ENCODE measurements at regions not wholly inside any gene's neighbourhood (a gene's known extent, or its start where the extent isn't known, plus 50 kb on each side); places are given as distances from the start of the nearest gene placed in this dataset.
A peak's percentile ranks its signal among the peaks of the same experiment; 100 is the strongest.

DNA sequence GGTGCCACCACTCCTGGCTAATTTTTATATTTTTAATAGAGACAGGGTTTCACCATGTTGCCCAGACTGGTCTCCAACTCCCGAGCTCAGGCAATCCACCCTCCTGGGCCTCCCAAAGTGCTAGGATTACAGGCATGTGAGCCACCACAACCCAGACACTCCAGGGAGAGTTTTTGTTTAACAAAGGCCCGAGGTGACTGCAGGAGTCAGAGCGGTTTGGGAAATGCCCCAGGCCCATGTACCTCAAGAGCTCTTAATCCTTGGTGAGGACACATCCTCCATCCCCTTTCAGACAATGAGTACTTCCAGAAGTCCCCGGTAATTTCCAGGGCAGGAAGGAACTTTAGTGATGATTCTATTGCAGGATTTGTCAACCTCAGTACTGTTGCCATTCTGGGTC, 176.0 kb downstream of the ESRRB start:
- ATAC-seq = no peak
- intact Hi-C loops (cut with DNase I) = no loop called here

DNA sequence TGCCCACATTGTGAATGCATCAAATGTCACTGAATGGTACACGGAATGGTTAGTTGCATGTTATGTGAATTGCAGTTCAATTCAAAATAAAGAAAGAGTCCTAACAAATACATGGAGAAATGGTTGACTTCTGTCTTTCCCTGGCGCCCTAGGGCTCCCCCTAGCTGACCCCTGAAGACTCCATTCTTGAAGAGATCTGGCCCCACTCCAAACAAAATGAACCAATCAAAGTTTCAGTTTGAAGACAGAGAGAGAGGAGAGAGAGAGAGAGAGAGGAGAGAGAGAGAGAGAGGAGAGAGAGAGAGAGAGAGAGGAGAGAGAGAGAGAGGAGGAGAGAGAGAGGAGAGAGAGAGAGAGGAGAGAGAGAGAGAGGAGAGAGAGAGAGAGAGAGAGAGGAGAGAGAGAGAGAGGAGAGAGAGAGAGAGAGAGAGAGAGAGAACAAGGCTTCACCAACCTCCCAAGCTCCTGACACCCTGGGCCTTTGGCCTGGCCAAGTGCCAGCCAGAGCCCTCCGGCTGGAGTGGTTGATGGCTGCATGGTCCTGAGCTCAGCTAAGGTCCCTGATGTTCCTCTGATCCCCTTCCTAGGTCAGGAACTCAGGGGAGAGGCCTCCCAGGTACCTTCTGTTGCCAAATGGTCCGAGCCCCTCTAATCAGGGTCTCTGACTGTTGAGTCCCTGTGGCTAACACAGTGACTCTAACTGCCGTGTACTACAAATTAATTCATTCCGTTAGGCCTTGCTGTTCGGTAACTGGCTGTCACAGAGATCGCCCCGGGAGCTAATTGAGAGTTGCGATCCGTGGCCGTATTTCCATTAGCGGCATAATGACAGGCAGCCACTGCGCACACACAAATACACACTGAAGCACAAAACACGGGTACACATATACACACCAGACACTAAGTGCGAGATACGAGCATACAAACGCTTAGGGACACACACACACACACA, 188.8 kb downstream of the ESRRB start:
- ATAC-seq (no peak), DNase-seq (ENCODE audit: low spot score) (no peak)
- intact Hi-C loops (cut with DNase I) = no loop called here

More for the DNA sequence above, 176.0 kb downstream of the ESRRB start:
- no peak for DNase-seq (ENCODE audit: low spot score)

DNA sequence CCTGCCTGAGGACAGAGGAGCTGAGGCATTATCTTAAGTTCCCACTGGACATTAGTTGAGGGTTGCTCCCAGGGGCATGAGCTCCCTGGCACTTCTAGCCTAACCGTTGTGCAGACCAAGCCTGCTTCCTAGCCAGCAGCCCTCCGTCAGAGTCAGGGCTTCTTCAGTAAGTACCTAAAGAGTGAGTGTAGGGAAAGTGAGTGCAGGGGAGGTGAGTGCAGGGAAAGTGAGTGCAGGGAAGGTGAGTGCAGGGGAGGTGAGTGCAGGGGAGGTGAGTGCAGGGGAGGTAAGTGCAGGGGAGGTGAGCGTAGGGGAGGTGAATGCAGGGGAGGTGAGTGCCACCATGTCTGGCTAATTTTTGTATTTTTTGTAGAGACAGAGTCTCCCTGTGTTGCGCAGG, 190.5 kb downstream of the ESRRB start:
- DNase-seq (ENCODE audit: low spot score) (no peak), ATAC-seq (no peak)
- intact Hi-C loops (cut with DNase I) = no loop called here

DNA sequence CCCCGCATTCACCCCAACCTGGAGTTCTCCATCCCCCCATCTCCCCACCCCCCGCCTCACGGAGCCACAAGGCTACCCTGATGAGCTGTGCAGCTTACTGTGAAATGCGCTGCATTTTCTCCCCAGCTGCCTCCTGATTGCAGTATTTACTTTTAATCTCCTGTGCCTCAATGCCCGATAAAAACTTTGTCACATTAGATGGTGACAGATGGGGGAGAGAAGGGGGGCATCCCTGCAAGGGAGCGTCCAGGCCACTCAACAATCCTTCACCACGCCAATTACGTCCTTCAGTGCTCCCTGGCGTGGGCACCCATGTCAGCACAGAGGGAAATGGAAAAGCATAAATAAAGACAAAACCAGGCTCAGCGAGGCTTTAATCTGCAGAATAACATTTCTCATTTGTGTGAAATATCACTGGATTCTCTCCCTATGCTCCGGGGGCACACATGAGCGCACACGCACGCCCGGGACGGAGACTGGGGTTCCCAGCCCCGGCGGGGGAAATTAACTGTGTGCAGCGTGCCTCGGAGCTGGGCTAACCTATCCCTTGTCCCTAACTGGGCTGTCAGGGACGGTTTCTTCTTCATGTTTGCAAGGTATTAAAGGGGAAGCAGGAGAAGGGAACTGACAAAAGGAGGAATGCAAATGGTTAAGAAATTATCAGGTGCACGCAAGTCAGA, 186.7 kb upstream of the VASH1 start:
- intact Hi-C loops (cut with DNase I) = no loop called here
- DNase-seq (ENCODE audit: low spot score) (no peak), ATAC-seq (no peak)

DNA sequence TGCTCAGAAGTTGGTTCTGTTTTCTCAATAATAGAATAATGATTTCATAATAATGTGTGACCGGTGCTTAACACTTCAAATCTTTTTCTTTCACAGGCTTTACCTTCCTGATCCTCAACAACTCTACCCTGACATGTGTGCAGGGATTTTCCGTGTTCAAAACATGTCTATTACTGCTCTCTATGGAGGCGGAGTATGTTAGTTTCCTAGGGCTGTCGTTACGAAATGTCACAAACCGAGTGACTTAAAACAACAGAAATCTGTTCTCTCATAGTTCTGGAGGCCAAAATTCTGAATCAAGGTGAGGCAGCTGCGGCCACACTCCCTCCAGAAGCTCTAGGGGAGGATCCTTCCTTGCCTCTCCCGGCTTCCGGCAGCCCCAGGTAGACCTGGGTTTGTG, 186.2 kb upstream of the VASH1 start:
- ATAC-seq (no peak), DNase-seq (ENCODE audit: low spot score) (no peak)
- intact Hi-C loops (cut with DNase I) = no loop called here

DNA sequence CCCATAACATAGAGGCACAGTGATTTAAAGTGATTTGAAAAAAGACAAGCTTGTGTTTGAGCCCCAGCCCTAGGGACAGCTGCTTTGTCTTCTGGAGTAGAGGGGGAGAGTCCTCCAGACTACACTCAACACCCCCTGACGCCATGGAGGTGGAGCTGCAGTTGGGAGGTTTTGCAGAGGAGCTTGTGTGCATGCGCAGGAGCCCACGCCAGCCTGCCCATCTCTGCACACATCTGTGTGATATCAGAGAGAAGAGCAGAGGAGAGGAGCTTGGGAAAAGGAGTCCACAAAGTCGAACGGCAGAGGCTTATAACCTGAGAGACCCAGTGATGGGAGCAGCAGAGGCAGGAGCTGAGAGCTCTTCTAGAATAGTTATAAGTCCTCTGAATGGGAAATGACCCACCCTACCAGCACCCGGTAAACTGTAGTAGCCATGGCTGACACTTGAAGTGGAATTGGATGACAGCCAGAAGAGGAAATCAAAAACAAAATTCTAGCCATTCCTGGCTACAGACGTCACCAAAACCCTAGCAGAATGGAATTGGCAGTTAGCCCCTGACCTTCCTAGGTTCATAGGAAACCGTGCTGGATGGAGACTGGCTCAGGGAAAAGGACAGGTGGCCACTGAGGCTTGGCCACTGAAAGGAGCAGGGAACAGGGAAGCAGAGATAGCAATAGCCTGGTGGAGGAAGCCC, 185.1 kb upstream of the VASH1 start:
- intact Hi-C loops (cut with DNase I) = no loop called here
- ATAC-seq (no peak), DNase-seq (ENCODE audit: low spot score) (no peak)

DNA sequence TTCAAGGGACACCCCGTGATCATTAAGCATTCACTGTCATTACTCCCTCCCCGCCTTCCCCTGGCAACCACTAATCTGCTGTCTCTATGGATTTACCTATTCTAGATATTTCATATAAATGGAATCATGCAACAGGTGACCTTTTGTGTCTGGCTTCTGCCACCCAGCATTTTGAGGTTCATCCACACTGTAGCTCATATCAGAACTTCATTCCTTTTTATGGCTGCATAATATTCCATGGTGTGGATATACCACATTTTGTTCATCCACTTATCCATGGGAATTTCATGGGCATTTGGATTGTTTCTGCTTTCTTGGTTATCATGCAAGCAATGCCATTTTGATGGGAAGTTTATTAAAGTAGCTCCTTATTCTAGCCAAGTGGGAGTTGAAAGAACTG, 184.2 kb upstream of the VASH1 start:
- intact Hi-C loops (cut with DNase I) = no loop called here
- DNase-seq (ENCODE audit: low spot score) (no peak), ATAC-seq (no peak)

DNA sequence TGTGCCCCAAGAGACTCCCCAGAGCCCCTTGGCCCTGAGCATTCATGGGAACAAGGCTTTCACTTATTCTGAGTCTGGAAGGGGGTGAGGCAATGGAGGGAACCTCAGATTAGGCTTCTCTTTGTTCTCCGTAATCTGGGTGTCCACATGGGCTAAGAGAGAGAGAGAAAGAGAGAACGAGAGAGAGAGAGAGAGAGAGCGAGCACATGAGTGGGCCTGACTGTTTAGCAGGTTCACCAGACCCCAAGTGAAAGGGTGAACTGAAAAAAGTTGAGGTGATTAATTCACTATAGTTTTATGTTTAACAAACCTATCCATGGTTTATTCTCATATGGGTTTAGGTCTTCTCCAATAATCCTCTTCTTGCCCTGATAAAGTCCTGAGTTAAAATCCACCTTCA, 183.4 kb upstream of the VASH1 start:
- intact Hi-C loops (cut with DNase I) = no loop called here
- ATAC-seq (no peak), DNase-seq (ENCODE audit: low spot score) (no peak)

DNA sequence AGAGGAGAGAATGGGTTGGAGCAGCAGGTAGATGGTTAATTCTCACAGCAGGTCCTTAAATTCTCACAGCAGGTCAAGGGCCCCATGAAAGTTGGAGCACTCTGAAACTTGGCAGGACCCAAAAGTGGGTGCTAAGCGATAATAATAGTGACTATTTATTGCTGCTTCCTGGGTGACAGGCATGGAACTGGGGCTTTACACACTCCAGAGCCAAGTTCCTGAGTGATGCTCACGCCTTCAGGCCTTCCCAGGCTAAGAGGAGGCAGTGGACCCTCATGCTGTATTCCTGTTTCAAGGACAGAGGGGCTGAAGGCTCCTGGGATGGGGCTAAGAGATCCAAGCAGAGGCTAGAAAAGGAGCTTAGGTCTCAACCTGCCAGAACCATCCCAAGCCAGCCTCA, 180.9 kb upstream of the VASH1 start:
- ATAC-seq (no peak), DNase-seq (ENCODE audit: low spot score) (no peak)

DNA sequence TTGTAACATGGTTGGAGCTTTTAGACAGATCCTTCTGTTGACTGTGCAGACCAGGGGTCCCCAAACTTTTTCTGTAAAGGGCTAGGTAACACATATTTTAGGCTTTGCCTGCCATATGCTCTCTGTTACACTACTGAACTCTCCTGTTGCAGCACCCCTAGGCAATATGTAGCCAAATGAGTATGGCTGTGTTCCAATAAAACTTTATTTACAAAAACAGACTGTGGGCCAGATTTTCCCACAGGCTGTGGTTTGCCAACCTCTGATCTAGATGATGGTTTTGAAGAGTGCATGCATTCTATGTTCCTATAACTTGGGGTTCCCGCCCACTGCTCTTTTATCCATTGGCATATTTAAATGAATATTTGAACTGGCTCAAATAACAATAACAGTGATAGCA, 180.3 kb upstream of the VASH1 start:
- ATAC-seq (no peak), DNase-seq (ENCODE audit: low spot score) (no peak)
- intact Hi-C loops (cut with DNase I) = no loop called here

More for the DNA sequence above, 180.9 kb upstream of the VASH1 start:
- intact Hi-C loops (cut with DNase I) = no loop called here

DNA sequence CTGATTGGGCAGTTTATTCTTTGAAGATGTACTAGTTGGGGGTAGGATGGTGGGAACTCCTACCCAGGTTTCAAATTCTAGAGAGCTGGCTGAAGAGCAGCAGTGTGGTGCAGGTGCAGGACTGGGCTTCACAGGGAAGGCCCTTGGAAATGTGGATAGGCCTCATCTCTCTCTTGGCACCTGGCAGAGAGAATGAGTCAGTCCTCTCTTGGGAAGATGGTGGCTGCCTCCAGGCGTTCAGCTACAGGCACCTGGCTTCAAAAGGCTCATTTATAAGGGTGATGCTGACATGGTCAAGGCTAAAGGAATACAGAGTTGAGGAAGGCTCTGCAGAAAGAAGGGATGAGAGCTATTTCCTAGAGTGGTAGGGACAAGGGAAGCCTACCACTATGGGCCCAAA, 179.7 kb upstream of the VASH1 start:
- no peak for ATAC-seq
- intact Hi-C loops (cut with DNase I) = no loop called here
- no peak for DNase-seq (ENCODE audit: low spot score)

DNA sequence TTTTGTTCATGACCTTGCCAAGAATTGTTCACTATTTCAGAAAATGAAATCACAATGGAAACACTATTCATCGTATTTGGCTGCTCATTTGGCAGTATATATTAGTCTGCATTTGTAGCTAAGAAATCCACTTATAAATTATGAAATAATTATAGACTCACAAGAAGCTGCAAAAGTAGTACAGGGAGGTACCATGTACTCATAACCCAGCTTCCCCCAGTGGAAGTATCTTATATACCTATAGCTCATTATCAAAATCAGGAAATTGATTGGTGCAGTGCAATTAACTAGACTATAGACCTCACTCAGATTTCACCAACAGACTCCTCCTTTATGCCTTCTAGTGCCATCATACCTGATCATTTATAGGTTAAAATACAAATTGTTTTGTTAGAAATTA, 178.8 kb upstream of the VASH1 start:
- intact Hi-C loops (cut with DNase I) = no loop called here
- no peak for ATAC-seq
- no peak for DNase-seq (ENCODE audit: low spot score)

DNA sequence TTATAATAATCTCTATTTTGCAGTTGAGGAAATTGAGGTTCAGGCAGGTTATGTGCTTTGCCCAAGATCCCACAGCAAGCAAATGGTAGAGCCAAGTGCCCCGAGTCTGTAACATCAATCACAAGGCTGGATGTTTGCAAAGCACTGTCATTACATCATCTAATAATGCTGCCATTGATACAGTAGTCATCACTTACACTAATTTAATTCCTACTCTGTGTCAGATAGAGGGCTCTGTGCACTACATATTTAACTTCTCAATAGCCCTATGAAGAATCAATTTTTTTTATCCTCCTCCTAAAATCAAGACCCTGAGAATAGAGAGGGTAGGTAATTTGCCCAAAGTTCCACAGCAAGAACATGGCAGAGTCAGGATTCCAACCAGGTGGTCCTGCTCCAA, 178.1 kb upstream of the VASH1 start:
- DNase-seq (ENCODE audit: low spot score) (no peak), ATAC-seq (no peak)
- intact Hi-C loops (cut with DNase I) = no loop called here

DNA sequence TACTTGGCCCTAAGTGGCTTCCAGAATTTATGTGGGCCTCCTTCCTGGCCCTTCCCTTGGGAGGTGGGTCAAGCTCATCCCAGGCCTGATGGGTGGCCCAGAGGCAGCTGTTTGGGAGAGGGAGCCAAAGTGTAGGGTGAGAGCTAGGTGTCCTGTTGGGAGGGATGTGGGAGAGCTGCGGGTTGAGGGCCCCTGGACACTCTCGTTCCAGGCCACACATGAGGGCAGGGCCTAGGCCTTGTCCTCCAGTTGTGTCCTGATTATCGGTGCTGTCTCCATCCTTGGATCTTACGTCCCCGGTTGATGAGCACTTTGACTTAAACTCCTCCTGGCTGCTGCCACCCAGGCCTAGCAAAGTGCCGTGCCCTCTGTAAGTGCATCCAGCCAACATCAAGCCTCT, 177.5 kb upstream of the VASH1 start:
- no peak for DNase-seq (ENCODE audit: low spot score)
- intact Hi-C loops (cut with DNase I) = no loop called here
- ATAC-seq = no peak

DNA sequence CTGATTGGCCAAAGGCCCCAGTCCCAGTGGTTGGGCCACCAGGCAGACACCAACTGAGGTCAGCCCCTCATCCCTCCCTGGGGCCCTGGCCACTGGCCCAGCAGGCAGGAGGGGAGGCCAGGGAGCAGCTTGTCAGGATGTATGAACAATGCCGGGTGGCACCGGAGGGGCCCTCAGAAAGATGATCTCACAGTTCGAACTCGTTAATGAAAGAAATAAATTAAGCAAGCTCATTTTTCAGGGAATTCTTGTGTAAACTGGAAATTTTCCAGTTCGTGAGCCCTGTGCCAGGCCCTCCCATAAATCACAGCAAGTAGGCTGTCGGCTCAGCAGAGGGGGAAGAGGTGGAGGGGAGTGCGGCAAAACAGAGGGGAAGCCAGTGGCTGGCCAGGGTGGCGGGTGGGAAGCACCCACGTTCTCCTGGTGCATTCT, 177.0 kb upstream of the VASH1 start:
- intact Hi-C loops (cut with DNase I) = no loop called here
- ATAC-seq (peak; percentile 15), DNase-seq (ENCODE audit: low spot score) (no peak)

DNA sequence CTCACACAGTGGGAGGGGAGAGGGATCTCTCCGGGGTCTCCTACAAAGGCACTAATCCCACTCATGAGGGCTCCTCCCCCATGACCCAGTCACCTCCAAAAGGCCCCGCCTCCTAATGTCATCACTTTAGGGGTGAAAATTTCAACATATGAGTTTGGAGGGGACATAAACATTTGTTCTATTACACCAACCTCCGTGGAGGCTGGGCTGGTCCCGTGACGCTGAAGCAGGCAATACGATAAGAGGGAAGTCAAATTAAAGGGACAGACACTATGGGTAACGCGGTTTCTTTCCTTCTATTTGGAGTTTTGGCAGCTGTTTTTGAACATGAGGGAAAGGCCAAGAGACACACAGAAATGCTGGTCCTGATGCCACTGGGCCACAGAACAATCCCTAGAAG, 175.7 kb upstream of the VASH1 start:
- DNase-seq (ENCODE audit: low spot score) (no peak), ATAC-seq (no peak)
- intact Hi-C loops (cut with DNase I) = no loop called here

DNA sequence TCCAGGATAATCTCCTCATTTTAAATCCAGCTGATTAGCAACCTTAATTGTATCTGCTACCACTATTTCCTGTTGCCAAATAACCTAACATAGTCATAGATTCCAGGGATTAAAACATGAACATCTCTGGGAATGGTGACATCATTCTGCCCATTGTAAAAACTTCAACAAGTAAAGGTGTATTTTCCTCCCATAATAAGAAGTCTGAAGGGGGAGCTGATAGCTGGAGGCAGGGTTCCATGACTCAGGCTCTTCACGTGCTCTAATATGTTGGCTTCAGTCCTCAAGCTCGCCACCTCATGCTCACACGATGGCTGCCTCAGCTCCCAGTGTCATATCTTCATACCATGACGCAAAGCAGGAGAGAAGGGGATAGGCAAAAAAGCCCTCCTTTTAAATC, 172.0 kb upstream of the VASH1 start:
- no peak for DNase-seq (ENCODE audit: low spot score)
- intact Hi-C loops (cut with DNase I) = no loop called here
- no peak for ATAC-seq

DNA sequence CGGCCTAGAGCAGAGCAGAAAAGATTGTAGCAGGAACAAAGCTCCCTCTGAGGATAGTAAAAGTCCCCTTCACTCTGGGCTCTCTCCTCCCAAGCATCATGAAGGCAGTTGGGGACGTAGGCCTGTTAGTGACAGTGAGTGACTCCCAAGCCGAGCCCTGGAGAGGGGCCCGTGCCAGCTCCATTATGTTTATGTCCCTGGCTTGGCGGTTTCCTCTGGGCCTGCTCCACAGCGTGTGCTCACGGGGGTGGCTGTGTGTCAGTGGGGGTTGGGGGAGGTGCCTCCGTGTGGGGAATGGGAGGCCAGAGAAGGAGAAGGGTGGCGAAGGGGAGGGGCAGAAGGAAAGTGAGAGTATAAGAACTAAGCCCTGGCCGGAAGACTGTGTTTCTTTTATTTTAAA, 170.0 kb upstream of the VASH1 start:
- intact Hi-C loops (cut with DNase I) = no loop called here
- DNase-seq (ENCODE audit: low spot score) (no peak), ATAC-seq (no peak)

DNA sequence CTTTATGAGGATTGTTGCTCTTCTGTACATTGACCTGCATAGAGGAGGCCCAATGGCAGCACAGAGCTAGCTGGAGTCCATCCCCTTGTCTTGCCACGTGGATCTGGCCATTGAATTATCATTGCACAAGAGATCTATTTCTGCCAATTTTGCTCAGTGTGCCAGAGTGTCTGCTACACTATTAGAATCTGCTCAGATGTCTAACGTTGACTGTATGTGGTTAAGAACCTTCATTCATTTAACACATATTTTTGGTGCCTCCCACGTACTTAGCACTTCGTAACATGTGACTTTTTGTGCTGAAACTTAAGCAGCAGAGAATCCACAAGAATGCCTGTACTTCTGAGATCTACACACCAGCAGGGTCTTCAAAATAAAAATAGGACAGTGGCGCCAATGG, 166.0 kb upstream of the VASH1 start:
- intact Hi-C loops (cut with DNase I) = no loop called here
- DNase-seq (ENCODE audit: low spot score) (no peak), ATAC-seq (peak; percentile 60)

DNA sequence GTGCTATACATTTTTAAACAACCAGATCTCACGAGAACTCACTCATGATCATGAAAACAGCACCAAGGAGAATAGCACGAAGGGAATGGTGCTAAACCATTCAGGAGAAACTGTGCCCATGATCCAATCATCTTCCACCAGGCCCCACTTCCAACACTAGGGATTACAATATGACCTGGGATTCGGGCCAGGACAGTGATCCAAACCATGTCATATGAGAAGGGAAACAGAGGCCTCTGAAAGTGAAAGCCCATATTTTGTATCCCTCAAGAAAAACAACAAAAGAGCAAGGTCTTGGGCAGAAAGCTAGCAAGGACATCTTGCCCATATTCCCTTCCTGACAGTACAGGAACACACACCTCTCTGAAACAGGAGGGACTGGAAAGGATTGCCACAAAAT, 163.9 kb upstream of the VASH1 start:
- no peak for DNase-seq (ENCODE audit: low spot score)
- intact Hi-C loops (cut with DNase I) = no loop called here
- no peak for ATAC-seq
